Tongue (tissue), 1 donor: ENCODE measurements at regions not wholly inside any gene's neighbourhood (a gene's known extent, or its start where the extent isn't known, plus 50 kb on each side); places are given as distances from the start of the nearest gene placed in this dataset.
A peak's percentile ranks its signal among the peaks of the same experiment; 100 is the strongest.

Experiments used
- DNase-seq: peaks from one replicate; pipeline ENCODE4 v3.0.0-alpha.2; 2015

DNA sequence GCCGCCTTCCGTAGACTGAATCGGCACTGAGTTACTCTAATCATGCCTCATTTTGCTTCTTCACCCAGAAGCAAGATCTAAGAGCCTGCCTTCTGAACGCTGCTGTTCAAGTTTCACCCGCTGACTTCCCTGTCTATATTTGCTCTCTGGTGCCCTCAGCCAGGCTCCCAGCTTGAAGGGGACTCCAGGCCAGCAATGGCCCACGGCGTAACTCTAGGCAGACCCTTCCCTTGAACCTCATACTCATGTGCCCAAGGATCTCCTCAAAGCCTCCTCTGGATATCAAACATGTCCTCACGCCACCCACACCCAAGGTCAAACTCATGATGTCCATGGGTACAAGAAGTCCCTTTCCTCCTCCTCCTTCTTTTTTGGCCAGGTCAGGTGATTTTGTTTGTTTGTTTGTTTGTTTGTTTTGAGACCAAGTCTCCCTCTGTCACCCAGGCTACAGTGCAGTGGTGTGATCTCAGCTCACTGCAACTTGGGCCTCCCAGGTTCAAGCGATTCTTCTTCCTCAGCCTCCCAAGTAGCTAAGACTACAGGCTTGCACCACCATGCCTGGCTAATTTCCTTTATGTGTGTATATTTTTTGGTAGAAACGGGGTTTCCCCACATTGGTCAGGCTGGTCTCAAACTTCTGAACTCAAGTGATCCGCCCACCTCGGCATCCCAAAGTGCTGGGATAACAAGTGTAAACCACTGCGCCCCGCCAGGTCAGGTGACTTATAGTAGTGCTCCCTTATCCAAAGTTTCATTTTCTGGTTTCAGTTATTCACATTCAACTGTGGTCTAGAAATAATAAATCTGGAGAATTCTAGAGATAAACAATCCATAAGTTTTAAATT, 239.0 kb downstream of the SYK start:
- DNase-seq, result no peak

DNA sequence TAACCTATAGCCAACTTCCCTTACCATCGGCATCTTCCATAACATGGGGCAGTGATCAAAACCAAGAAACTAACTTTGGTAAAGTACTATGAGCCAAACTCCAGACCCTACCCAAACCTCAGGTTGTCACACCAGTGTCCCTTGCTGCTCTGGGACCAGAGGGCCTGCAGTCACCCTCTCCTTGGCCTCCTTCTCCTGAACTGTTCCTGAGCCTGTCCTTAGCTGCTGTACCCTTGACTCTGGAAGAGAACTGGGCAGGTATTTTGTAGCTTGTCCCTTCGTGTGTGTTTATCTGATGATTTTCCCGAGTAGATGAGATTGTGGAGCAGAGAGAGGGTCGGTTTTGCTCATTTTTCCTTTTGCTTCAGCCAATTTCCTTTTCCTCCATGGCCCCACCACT, 240.4 kb downstream of the SYK start:
- DNase-seq, result no peak

- DNase-seq, result no peak
Measured at GRCh38 chr9:91042541-91042940, 240.9 kb downstream of the SYK start.

- DNase-seq, result no peak
Measured at GRCh38 chr9:91043056-91043810, 241.6 kb downstream of the SYK start.

- DNase-seq, result no peak
Measured at GRCh38 chr9:91043811-91044175, 242.2 kb downstream of the SYK start.

GRCh38 chr9:91044354-91044753, 242.7 kb downstream of the SYK start:
- DNase-seq, result no peak

GRCh38 chr9:91045041-91045440, 243.4 kb downstream of the SYK start:
- no peak for DNase-seq

- DNase-seq, result no peak
Measured at GRCh38 chr9:91047529-91047928, 245.9 kb downstream of the SYK start.

- no peak for DNase-seq
Measured at GRCh38 chr9:91047993-91048607, 246.5 kb downstream of the SYK start.

DNA sequence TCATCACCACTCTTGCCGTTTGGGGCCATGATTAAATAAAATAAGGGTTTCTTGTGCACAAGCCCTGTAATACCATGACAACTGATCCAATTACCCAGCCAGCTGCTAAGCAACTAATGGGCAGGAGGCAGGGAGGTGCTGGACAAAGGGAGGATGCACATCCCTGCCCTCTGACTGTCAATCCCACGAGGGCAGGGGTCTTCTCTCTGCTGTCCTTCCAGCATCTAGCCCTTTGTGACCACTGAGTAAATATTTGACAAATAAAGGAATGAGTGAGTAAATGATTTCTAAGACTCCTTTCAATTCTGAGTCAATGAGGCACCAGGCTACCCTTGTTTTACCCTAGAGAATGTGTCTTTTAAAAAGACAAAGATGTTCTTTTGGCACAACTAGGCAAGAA, 247.1 kb downstream of the SYK start:
- no peak for DNase-seq

DNA sequence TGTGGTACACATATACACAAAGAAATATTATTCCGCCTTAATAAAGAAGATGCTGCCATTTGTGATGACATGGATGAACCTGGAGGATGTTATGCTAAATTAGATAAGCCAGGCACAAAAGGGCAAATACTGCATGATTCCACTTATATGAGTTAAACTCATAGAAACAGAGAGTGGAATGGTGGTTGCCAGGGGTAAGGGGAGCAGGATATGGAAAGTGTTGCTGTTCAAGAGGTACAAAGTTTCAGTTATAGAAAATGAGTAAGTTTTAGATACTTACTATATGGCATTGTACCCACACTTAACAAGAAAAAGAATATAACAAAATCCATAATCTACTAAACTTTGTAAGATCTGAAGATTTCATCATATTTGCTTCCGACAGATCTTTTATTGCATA, 252.2 kb downstream of the SYK start:
- DNase-seq, result no peak

DNA sequence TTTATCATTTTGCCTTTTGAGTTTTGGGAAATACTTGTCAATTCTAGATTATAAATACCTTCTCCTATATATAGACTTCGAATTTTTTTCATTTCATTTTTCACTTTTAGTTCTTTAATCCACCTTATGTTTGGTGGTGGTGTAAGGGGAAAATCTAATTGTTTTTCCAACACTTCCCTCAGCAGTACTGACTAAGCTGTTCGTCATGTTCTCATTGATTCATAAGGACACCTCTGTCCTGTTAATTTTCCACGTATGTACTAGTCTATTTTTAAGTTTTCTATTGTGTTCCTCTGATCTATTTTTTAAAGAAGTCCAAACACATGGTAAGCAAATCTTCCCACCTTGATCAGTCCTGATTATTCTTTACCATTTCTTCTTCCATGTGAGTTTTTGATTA, 254.2 kb downstream of the SYK start:
- DNase-seq, result no peak

- DNase-seq, result no peak
Measured at GRCh38 chr9:91056486-91056885, 254.9 kb downstream of the SYK start.

DNA sequence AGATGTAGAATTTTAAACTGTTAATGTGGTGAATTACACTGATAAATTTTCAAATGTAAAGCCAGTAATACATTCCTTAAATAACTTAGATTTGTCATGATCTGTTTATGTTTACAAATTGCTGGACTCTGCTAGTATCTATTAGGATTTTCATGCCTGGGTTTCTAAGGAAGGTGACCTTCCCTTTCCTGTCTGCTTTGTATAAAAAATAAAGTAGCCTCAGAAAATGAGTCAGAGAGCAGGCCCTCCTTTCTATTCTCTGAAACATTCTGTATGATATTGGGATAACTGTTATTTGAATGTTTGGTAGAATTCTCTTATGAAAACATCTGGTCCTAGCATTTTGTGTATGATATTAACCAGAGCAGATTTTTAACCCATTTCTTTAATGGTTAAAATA, 255.3 kb downstream of the SYK start:
- DNase-seq, result no peak

DNA sequence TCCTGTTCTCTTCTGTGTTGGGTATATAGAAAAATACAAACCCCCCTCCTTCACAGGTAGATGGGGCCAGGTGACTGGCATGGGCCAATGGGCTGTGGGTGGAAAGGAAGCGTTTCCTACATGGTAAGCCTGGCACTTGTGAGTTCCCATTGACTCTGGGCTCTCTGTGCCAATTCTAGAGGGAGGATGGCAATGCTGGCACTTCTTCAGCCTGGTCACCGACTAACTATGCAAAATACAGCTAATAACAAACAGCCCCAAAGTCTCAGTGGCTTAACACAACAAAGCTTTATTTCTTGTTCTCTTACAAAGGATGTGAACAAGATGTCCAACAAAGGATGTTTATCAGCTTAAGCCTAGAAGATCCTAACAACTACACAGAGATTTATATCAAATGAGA, 258.1 kb downstream of the SYK start:
- no peak for DNase-seq

GRCh38 chr9:91060520-91061343, 259.1 kb downstream of the SYK start:
- peak; percentile 21 for DNase-seq

GRCh38 chr9:91061506-91061905, 259.9 kb downstream of the SYK start:
- no peak for DNase-seq

- DNase-seq, result no peak
Measured at GRCh38 chr9:91062281-91062680, 260.7 kb downstream of the SYK start.

- no peak for DNase-seq
Measured at GRCh38 chr9:91063471-91063870, 261.9 kb downstream of the SYK start.

GRCh38 chr9:91065231-91066041, 263.8 kb downstream of the SYK start:
- DNase-seq, result no peak

GRCh38 chr9:91066042-91066415, 264.4 kb downstream of the SYK start:
- no peak for DNase-seq

- DNase-seq, result no peak
Measured at GRCh38 chr9:91066856-91067255, 265.2 kb downstream of the SYK start.
